Right hindlimb (tissue), 1 donor: ENCODE measurements at regions not wholly inside any gene's neighbourhood (a gene's known extent, or its start where the extent isn't known, plus 50 kb on each side); places are given as distances from the start of the nearest gene placed in this dataset.
"Not testable (repeated sequence)": the region's sequence is repeated elsewhere in the genome, so short reads cannot be mapped to it uniquely, and the experiment has no call there.

Source experiments
- DNase-seq: peaks from one replicate; pipeline ENCODE4 v3.0.0-alpha.2; 2018

GRCh38 chr10:31679936-31680335, 248.7 kb downstream of the ARHGAP12 start:
- no peak for DNase-seq

- no peak for DNase-seq
Measured at GRCh38 chr10:31678575-31679516, 249.8 kb downstream of the ARHGAP12 start.

GRCh38 chr10:31678139-31678536, 250.5 kb downstream of the ARHGAP12 start:
- DNase-seq: no peak

DNA sequence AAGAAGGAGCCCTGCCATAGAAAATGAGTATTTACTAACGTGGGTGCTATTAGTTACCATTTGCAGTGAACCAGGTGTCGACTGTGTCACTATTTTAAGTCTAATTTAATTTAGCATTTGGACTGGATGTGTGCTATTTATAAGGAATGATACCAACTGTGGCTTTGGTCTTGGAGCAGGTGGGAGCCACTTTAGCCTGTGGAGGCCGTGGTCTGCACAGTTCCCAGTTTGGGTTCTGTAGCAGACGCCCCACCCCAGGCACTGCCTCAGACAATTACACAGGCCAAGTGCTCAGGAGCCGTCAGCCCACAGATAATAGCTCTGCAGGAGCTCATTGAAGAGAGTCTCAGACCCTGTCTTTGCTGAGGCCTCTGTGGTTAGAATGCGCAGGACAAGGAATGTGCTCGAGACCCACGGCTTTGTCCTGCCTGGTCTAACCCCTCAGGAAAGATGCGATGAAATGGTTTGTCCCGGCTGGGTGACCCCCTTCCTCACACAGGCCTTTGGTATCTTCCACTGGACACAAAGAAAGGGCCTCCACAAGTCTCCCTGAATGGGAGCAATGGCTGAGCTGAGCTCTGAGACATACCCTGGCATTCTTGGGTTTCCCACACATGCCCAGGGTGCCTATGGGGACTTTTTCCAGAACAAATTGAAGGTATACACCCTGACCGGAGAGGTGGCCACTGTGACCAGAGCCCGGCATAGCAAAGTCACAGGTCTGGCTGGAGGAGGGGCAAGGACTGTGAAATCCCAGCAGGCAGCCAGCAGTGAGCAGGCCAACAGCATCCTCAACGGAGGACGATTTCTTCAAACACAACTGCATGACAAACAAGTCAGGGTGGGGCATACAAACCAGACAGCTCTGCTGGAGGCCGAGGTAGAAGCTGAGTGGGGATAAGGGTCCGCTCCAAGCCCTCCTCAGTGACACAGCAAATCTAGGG, 251.2 kb downstream of the ARHGAP12 start:
- no peak for DNase-seq

DNA sequence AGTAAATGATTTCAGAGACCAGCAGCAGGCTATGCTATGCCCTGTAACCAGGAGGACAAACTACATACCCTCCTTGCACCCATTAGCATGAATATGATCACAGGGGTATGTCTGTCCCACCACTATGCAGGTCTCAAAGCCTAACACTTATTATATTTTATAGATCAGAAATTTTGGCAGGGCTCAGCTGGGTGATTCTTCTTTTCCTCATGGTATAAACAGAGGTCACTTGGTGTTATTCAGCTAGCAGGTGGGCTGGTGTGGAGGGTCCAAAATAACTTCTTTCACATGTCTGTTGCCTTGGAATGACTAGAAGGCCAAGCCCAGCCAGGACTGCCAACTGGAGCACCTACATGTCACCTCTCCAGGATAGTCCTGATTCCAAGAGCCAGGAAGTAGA, 252.9 kb downstream of the ARHGAP12 start:
- no peak for DNase-seq

DNA sequence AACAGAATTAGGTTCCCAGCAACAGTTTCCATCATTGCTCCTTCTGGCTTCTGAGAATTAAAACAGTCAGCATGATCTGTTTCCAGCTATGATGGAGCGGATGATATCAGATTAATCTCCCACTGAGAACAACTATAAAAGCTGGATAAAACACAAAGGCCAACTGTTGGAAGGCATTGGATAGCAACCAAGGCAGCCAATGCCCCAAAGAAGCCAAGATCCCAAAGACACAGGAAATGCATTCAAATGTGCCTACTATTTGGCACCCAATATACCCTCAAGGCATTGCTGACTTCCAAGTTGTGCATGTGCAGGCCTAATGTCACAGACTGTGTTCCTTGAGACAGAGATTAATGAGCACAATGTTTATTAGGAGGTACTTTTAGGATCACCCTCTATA, 259.3 kb downstream of the ARHGAP12 start:
- DNase-seq: no peak

GRCh38 chr10:31668326-31668725, 260.3 kb downstream of the ARHGAP12 start:
- no peak for DNase-seq

DNA sequence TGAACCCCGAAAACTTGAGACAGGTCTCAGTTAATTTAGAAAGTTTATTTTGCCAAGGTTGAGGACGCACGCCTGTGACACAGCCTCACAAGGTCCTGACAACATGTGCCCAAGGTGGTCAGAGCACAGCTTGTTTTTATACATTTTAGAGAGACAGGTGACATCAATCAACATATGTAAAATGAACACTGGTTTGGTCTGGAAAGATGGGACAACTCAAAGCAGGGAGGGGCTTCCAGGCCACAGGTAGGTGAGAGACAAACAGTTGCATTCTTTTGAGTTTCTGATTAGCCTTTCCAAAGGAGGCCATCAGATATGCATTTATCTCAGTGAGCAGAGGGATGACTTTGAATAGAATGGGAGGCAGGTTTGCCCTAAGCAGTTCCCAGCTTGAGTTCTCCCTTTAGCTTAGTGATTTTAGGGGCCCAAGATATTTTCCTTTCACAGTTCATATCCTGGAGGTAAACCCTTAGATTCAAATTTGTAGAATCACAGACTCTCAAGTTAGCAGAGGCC, 262.8 kb downstream of the ARHGAP12 start:
- DNase-seq: not testable (repeated sequence)

DNA sequence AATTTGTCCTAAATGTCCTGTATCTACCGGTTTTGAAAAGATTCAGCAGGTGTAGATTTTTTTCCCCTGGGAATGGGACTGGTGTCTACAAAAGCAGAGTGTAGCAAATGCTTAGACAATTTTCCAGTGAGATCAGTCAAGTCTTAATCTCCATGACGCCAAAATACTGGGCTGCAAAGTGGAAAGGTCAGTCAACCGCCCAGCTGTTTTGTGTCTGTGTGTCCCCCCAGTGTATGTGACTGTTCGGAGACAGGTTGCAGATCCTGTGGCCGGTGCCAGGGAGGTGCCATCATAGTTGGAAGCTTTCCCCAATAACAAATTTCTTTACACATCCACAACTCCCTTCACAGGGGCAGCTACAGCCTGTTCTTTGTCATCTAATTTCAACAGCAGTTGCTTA, 263.8 kb downstream of the ARHGAP12 start:
- peak; percentile 80 for DNase-seq

DNA sequence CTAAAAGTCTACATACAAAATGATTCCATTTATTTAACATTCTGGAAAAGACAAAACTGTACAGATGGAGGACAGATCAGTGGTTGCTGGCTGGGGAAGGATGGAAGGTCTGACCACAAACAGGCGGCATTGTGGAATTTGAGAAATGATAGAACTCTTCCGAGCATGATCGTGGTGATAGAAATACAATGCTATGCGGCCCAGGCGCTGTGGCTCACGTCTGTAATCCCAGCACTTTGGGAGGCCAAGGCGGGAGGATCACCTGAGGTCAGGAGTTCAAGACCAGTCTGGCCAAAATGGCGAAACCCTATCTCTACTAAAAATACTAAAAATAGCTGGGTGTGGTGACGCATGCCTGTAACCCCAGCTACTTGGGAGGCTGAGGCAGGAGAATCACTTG, 264.6 kb downstream of the ARHGAP12 start:
- not testable (repeated sequence) for DNase-seq

- no peak for DNase-seq
Measured at GRCh38 chr10:31660300-31660699, 268.3 kb downstream of the ARHGAP12 start.

DNA sequence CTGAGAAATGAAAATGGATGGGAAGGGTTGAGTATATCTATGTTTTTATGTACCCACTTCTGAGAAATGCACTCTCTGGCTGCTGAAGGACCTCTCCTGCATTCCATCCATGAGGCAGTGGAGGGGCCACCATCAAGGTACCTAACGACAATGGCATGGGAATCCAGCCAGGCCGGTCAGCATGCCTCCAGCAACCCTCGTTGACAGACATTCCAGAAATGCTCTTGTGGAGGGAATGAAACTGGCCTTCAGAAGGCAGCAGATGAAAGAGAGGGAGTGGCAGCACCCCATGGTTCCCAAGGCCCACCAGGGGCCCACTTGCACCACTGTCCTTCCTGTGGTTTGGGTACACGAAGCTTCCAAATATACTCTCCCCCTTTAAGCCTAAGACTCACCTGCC, 269.0 kb downstream of the ARHGAP12 start:
- DNase-seq: no peak

GRCh38 chr10:31657434-31657872, 271.2 kb downstream of the ARHGAP12 start:
- DNase-seq: no peak

- no peak for DNase-seq
Measured at GRCh38 chr10:31656851-31657433, 271.7 kb downstream of the ARHGAP12 start.

- DNase-seq: no peak
Measured at GRCh38 chr10:31652038-31652437, 276.6 kb downstream of the ARHGAP12 start.

GRCh38 chr10:31650010-31650409, 278.6 kb downstream of the ARHGAP12 start:
- peak; percentile 69 for DNase-seq

DNA sequence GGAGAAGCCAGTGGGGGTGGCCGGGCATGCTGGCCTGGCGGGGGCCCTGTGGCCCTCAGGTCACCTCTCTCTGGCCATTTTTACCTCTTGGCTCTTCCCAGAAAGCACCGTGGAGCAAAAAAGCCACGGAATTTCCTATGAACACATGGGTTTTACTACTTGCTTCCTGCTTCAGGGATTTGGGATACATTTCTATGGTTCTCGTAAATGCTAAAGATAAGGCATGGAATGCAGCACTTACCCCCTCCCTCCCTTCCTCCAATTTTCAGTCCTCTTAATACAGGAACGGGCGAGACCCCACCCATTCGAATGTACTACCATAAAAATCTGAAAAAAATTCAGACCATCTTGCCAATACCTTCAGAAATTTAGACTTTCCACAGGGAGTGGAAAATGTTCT, 279.7 kb downstream of the ARHGAP12 start:
- DNase-seq: no peak

- DNase-seq: no peak
Measured at GRCh38 chr10:31647861-31648260, 280.8 kb downstream of the ARHGAP12 start.

DNA sequence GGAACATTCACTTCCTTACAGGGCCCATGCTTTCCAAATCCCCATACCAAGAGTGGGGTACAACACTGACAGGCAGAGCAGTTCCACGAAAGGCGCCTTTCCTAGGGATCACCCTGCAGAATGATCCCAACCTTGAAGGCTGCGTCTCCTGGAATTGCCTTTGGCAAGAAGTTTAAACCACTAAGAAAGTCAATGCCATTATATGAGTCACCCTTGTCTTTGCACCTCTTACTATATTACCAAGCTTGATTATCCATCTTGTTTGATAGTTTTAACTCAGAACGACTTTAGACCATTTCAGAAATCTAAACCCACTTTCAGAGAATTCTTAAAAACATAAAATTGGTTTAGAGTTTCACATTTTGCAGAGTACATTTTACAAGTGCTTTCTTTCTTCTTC, 282.1 kb downstream of the ARHGAP12 start:
- no peak for DNase-seq

GRCh38 chr10:31645786-31646185, 282.8 kb downstream of the ARHGAP12 start:
- DNase-seq: no peak

GRCh38 chr10:31644931-31645633, 283.5 kb downstream of the ARHGAP12 start:
- no peak for DNase-seq

- no peak for DNase-seq
Measured at GRCh38 chr10:31642281-31642680, 286.4 kb downstream of the ARHGAP12 start.
